ENCODE measurements at regions not wholly inside any gene's neighbourhood (a gene's known extent, or its start where the extent isn't known, plus 50 kb on each side); places are given as distances from the start of the nearest gene placed in this dataset.

- no peaks in the 10 kb centered on the region for H4K20me1 ChIP-seq (replicated peaks; ENCODE audit: control insufficient read depth, extremely low read depth, insufficient read depth, low read length)
- H3K27me3 ChIP-seq (ENCODE audit: control insufficient read depth in 2 of 2, insufficient read depth in 2 of 2, low read length in 2 of 2): no peaks in the 10 kb centered on the region
- no peaks in the 10 kb centered on the region for H3K9me3 ChIP-seq (replicated peaks; ENCODE audit: control insufficient read depth, insufficient read depth, low read length)
- H3K36me3 ChIP-seq (ENCODE audit: control insufficient read depth in 2 of 2, extremely low read depth in 1 of 2, insufficient read depth in 2 of 2, low read length in 2 of 2): no peaks in the 10 kb centered on the region
- no peaks in the 10 kb centered on the region for H3K9me1 ChIP-seq (replicated peaks; ENCODE audit: control insufficient read depth, extremely low read depth, insufficient read depth, low read length)
- no peak overlapping the region for H3K9ac ChIP-seq (replicated peaks; ENCODE audit: extremely low read depth, insufficient read depth, low read length)
- H3K4me2 ChIP-seq (ENCODE audit: insufficient read depth, low read length): no peak overlapping the region
- DNase-seq (ENCODE audit: low read depth, low spot score) (no peak), FAIRE-seq (no peak)
- H3K4me1 ChIP-seq (ENCODE audit: control insufficient read depth, extremely low read depth, insufficient read depth, low read length): no peaks in the 10 kb centered on the region
- BruUV-seq (replicated peaks): no TSS peak
- no peak overlapping the region for H3K27ac ChIP-seq (ENCODE audit: insufficient read depth, low read depth, low read length)
- intact Hi-C loops (cut with micrococcal nuclease): no loop called here
- no peak overlapping the region for H3K4me3 ChIP-seq (replicated peaks in 1 of 3; ENCODE audit: insufficient read depth in 1 of 3, low read depth in 1 of 3, low read length in 3 of 3)
- POLR2A ChIA-PET: no interaction called here
- dilution Hi-C loops (cut with MboI; ENCODE audit: extremely low pct_ligation_motif_present, low sequenced_read_pairs): no loop called here
- H3K79me2 ChIP-seq (ENCODE audit: control insufficient read depth, insufficient read depth, low read length): no peaks in the 10 kb centered on the region
- H2AFZ ChIP-seq (ENCODE audit: low read depth, low read length): no peak overlapping the region
- CTCF ChIA-PET: interaction anchor here (1.6 kb wide), 1 partner anchor 12 kb away, joined by 3 read pairs; no protein-coding TSS in a partner anchor
- TF ChIP-seq FOS (IDR thresholded peaks at IDR 0.05; ENCODE audit: borderline replicate concordance, insufficient read depth, low read length) (no peak), MYC (IDR thresholded peaks at IDR 0.05; ENCODE audit: low read depth, low read length) (no peak), POLR2A (IDR thresholded peaks at IDR 0.05; ENCODE audit: low read depth, low read length) (no peak), CTCF (IDR thresholded peaks at IDR 0.05; ENCODE audit: extremely low read depth in 1 of 2, insufficient read depth in 1 of 2, low read depth in 1 of 2, low read length in 2 of 2) (no peak), POLR2AphosphoS5 (IDR thresholded peaks at IDR 0.05; ENCODE audit: insufficient read depth, low read depth, low read length) (no peak), MAX (IDR thresholded peaks at IDR 0.05; ENCODE audit: insufficient read depth, insufficient read length) (no peak), EZH2 (IDR thresholded peaks at IDR 0.05; ENCODE audit: borderline replicate concordance, low read depth, low read length, severe bottlenecking) (no peak), GATA2 (IDR thresholded peaks at IDR 0.05; ENCODE audit: insufficient read depth, insufficient read length, low read depth, low read length) (no peak), JUN (IDR thresholded peaks at IDR 0.05; ENCODE audit: borderline replicate concordance, insufficient read depth, insufficient read length, low read depth) (no peak)
Observed at GRCh38 chr13:80438521-80438920, 97.6 kb upstream of the SPRY2 start.

Measured in endothelial cell of umbilical vein (primary cell).